Small intestine (tissue), 7 donors: ENCODE measurements at regions not wholly inside any gene's neighbourhood (a gene's known extent, or its start where the extent isn't known, plus 50 kb on each side); places are given as distances from the start of the nearest gene placed in this dataset.

Source experiments
- DNase-seq, 2 donors: peaks; one replicate each; pipeline versions ENCODE4 v3.0.0 to v3.0.0-alpha.2; 2013
- FAIRE-seq: peaks from 2 replicates; lab custom pipeline; 2012; peaks lifted over from hg19 to GRCh38; lab: Jason Lieb, UNC
- H3K27ac ChIP-seq, 3 donors: one replicate each; pipeline ENCODE4 v1.5.1; 2013; ENCODE audit warnings: low read length in 2 of 3, mild to moderate bottlenecking in 2 of 3, control low read depth in 1 of 3, inconsistent platforms in 1 of 3, low read depth in 1 of 3, moderate library complexity in 1 of 3
- H3K27me3 ChIP-seq, 3 donors: one replicate each; pipeline ENCODE4 v1.6.1; 2013; ENCODE audit warnings: low read length in 3 of 3, inconsistent platforms in 1 of 3; ENCODE audit not compliant: control insufficient read depth in 3 of 3, insufficient read depth in 3 of 3
- H3K36me3 ChIP-seq, 3 donors: one replicate each; pipeline ENCODE4 v1.6.1; 2013; ENCODE audit warnings: low read length in 3 of 3, inconsistent platforms in 1 of 3, low read depth in 1 of 3, mild to moderate bottlenecking in 1 of 3, moderate library complexity in 1 of 3; ENCODE audit not compliant: control insufficient read depth in 3 of 3, insufficient read depth in 2 of 3
- H3K4me1 ChIP-seq, 3 donors: one replicate each; pipeline ENCODE4 v1.6.1; 2013; ENCODE audit warnings: low read length in 2 of 3, inconsistent platforms in 1 of 3, low read depth in 1 of 3, mild to moderate bottlenecking in 1 of 3, moderate library complexity in 1 of 3; ENCODE audit not compliant: control insufficient read depth in 3 of 3, insufficient read depth in 2 of 3
- H3K4me3 ChIP-seq, 3 donors: one replicate each; pipeline ENCODE4 v1.5.1; 2013; ENCODE audit warnings: low read length in 3 of 3, control low read depth in 1 of 3, inconsistent platforms in 1 of 3, low read depth in 1 of 3, mild to moderate bottlenecking in 1 of 3, moderate library complexity in 1 of 3
- H3K9me3 ChIP-seq, 2 donors: one replicate each; pipeline ENCODE4 v1.6.1; 2013; ENCODE audit warnings: low read depth in 1 of 2, low read length in 1 of 2; ENCODE audit not compliant: control insufficient read depth in 2 of 2, insufficient read depth in 1 of 2
- WGBS, 3 donors: extraction: QIAGEN DNeasy Blood & Tissue Kit; methylation state at CpG; one replicate each; pipeline ENCODE4 v1.1.7; 2013; 5-methylcytosine and 5-hydroxymethylcytosine counted together
- donor health status: healthy with polysubstance abuse.
- donor health status: control.
- donor health status: control.
- donor health status: Bipolar disorder and iron deficiency.
- donor health status: healthy.

GRCh38 chr1:90336552-90337324 lies 341.8 kb downstream of the ZNF326 start:
- FAIRE-seq = no peak
- DNase-seq = no peak
- no peak overlapping the region for H3K27ac ChIP-seq
- no peaks in the 10 kb centered on the region for H3K4me1 ChIP-seq
- H3K36me3 ChIP-seq = no peaks in the 10 kb centered on the region
- H3K9me3 ChIP-seq = no peaks in the 10 kb centered on the region
- H3K4me3 ChIP-seq = no peak overlapping the region
- WGBS, 3 donors = 81 to 86% (median 83%) methylated on average over 8 of the region's 8 CpGs
- no peaks in the 10 kb centered on the region for H3K27me3 ChIP-seq

- FAIRE-seq (no peak), DNase-seq (no peak)
- Histone ChIP-seq H3K4me3 (no peak overlapping the region), H3K36me3 (no peaks in the 10 kb centered on the region), H3K9me3 (no peaks in the 10 kb centered on the region), H3K27ac (no peak overlapping the region), H3K27me3 (no peaks in the 10 kb centered on the region), H3K4me1 (no peaks in the 10 kb centered on the region)
- 59 to 66% (median 61%) methylated on average over 3 of the region's 3 CpGs for WGBS, 3 donors
These were observed 340.6 kb downstream of the ZNF326 start for GRCh38 chr1:90335558-90335957.

GRCh38 chr1:90334137-90334536 lies 339.2 kb downstream of the ZNF326 start:
- 75 to 81% (median 79%) methylated on average over 5 of the region's 5 CpGs for WGBS, 3 donors
- H3K27me3 ChIP-seq = no peaks in the 10 kb centered on the region
- no peaks in the 10 kb centered on the region for H3K4me1 ChIP-seq
- H3K9me3 ChIP-seq = no peaks in the 10 kb centered on the region
- DNase-seq = no peak
- no peak overlapping the region for H3K27ac ChIP-seq
- no peak overlapping the region for H3K4me3 ChIP-seq
- no peaks in the 10 kb centered on the region for H3K36me3 ChIP-seq
- FAIRE-seq = no peak

GRCh38 chr1:90325168-90325567 lies 330.3 kb downstream of the ZNF326 start:
- whole genome bisulfite sequencing, 3 donors = 36 to 53% (median 44%) methylated on average over 3 of the region's 3 CpGs

GRCh38 chr1:90322186-90322585 lies 327.3 kb downstream of the ZNF326 start:
- Histone ChIP-seq H3K27me3 (no peaks in the 10 kb centered on the region), H3K9me3 (no peaks in the 10 kb centered on the region), H3K36me3 (no peaks in the 10 kb centered on the region), H3K4me1 (no peaks in the 10 kb centered on the region), H3K4me3 (no peak overlapping the region), H3K27ac (no peak overlapping the region)
- 56 to 77% (median 76%) methylated on average over 3 of the region's 3 CpGs for WGBS, 3 donors
- DNase-seq = no peak
- FAIRE-seq = no peak

More at GRCh38 chr1:90325168-90325567, 330.3 kb downstream of the ZNF326 start:
- Histone ChIP-seq H3K4me3 (no peak overlapping the region), H3K4me1 (no peaks in the 10 kb centered on the region), H3K27me3 (no peaks in the 10 kb centered on the region), H3K9me3 (no peaks in the 10 kb centered on the region), H3K36me3 (no peaks in the 10 kb centered on the region), H3K27ac (no peak overlapping the region)
- DNase-seq = no peak
- FAIRE-seq = no peak

- Histone ChIP-seq H3K27me3 (no peaks in the 10 kb centered on the region), H3K4me3 (no peak overlapping the region), H3K27ac (no peak overlapping the region), H3K4me1 (no peaks in the 10 kb centered on the region), H3K9me3 (no peaks in the 10 kb centered on the region), H3K36me3 (no peaks in the 10 kb centered on the region)
- DNase-seq (no peak), FAIRE-seq (no peak)
- 59 to 82% (median 71%) methylated on average over 1 of the region's 1 CpG for WGBS, 3 donors
These were observed 325.0 kb downstream of the ZNF326 start for GRCh38 chr1:90319918-90320317.

- WGBS, 3 donors = 53 to 64% (median 59%) methylated on average over 5 of the region's 5 CpGs
- Histone ChIP-seq H3K4me3 (no peak overlapping the region), H3K27ac (no peak overlapping the region), H3K36me3 (no peaks in the 10 kb centered on the region), H3K4me1 (no peaks in the 10 kb centered on the region), H3K9me3 (no peaks in the 10 kb centered on the region), H3K27me3 (peaks cover 0 to 2% (median 0%) of the 10 kb centered on the region in 3 donors)
- FAIRE-seq (no peak), DNase-seq (no peak)
These were observed 323.5 kb downstream of the ZNF326 start for GRCh38 chr1:90318431-90318830.

GRCh38 chr1:90317628-90318027 lies 322.7 kb downstream of the ZNF326 start:
- WGBS, 3 donors = 48 to 80% (median 59%) methylated on average over 4 of the region's 4 CpGs
- DNase-seq (no peak), FAIRE-seq (no peak)
- Histone ChIP-seq H3K27ac (no peak overlapping the region), H3K36me3 (no peaks in the 10 kb centered on the region), H3K4me3 (no peak overlapping the region), H3K4me1 (no peaks in the 10 kb centered on the region), H3K27me3 (peaks cover 0 to 2% (median 0%) of the 10 kb centered on the region in 3 donors), H3K9me3 (no peaks in the 10 kb centered on the region)

- Histone ChIP-seq H3K4me3 (no peak overlapping the region), H3K27me3 (peaks cover 0 to 2% (median 0%) of the 10 kb centered on the region in 3 donors), H3K9me3 (no peaks in the 10 kb centered on the region), H3K36me3 (no peaks in the 10 kb centered on the region), H3K27ac (no peak overlapping the region), H3K4me1 (no peaks in the 10 kb centered on the region)
- WGBS, 3 donors = 81 to 89% (median 83%) methylated on average over 7 of the region's 7 CpGs
- FAIRE-seq (no peak), DNase-seq (no peak)
These were observed 319.6 kb downstream of the ZNF326 start for GRCh38 chr1:90314533-90314932.
